ENCODE measurements at regions not wholly inside any gene's neighbourhood (a gene's known extent, or its start where the extent isn't known, plus 50 kb on each side); places are given as distances from the start of the nearest gene placed in this dataset.
"Not testable (repeated sequence)": the region's sequence is repeated elsewhere in the genome, so short reads cannot be mapped to it uniquely, and the experiment has no call there.

DNA sequence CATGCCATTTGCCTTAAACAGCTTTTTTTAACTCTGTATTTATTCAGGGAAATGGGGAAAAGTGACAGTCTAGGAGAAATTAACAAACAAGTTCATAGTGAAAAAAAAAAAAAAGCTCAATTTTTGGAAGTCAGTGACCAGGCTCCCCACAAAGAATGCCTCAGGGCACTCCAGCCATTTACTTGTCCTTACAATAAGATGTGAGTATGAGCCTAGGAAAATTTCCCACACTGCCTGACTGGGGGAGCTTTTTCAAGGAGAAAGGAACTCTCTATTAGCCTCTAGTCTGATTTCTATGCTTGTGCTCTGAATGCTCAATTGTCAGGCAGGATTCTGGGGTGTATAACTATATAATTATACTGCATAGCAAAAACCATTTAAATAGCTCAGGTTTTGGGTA lies 74.9 kb upstream of the NRBF2 start:
- TF ChIP-seq, protein P1, sequence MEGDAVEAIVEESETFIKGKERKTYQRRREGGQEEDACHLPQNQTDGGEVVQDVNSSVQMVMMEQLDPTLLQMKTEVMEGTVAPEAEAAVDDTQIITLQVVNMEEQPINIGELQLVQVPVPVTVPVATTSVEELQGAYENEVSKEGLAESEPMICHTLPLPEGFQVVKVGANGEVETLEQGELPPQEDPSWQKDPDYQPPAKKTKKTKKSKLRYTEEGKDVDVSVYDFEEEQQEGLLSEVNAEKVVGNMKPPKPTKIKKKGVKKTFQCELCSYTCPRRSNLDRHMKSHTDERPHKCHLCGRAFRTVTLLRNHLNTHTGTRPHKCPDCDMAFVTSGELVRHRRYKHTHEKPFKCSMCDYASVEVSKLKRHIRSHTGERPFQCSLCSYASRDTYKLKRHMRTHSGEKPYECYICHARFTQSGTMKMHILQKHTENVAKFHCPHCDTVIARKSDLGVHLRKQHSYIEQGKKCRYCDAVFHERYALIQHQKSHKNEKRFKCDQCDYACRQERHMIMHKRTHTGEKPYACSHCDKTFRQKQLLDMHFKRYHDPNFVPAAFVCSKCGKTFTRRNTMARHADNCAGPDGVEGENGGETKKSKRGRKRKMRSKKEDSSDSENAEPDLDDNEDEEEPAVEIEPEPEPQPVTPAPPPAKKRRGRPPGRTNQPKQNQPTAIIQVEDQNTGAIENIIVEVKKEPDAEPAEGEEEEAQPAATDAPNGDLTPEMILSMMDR (IDR thresholded peaks at IDR 0.05; ENCODE audit: borderline replicate concordance, control extremely low read depth, extremely low read depth, insufficient read depth, missing control alignments): no peak
- no peak for DNase-seq (ENCODE audit: low spot score)
- in situ Hi-C loops (cut with MboI; ENCODE audit: low sequenced_read_pairs, unreplicated experiment): no loop called here

DNA sequence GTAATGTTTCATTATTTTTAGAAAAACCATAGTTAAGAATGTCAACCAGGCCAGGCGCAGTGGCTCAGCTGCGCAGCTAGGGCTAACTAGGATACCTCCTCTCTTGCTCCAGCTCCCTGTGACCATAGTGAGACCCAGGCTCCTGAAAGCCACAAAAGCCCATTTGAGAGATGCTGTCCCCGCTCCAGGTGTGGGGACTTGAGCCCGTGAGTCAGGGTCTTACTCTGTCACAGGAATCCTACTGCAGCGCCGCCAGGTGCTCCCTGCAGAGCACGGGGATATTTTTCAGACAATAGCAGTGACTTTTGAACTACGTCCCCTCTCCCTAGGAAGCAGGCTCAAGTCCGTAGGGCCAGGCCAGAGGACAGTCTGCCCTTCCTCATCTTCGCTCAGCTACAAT lies 75.6 kb upstream of the NRBF2 start:
- in situ Hi-C loops (cut with MboI; ENCODE audit: low sequenced_read_pairs, unreplicated experiment): no loop called here
- no peak for DNase-seq (ENCODE audit: low spot score)
- TF ChIP-seq, protein P1 (IDR thresholded peaks at IDR 0.05; ENCODE audit: borderline replicate concordance, control extremely low read depth, extremely low read depth, insufficient read depth, missing control alignments): no peak

DNA sequence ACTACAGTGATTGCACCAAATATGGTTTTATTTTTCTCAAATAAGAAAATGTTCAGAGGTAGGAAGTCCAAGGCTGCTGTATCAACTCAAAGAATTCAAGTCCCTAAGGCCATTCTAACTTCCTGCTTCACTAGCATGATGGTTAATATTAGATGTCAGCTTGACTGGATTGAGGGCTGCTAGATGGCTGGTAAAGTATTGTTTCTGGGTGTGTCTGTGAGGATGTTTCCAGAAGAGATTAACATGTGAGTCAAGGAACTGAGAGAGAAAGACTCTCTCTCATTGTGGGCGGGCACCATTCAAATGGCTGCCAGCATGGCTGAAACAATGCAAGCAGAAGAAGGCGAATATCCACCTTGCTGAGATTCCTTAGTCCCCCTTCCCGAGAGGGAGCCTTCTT lies 77.4 kb upstream of the NRBF2 start:
- TF ChIP-seq, protein P1 (IDR thresholded peaks at IDR 0.05; ENCODE audit: borderline replicate concordance, control extremely low read depth, extremely low read depth, insufficient read depth, missing control alignments): no peak
- in situ Hi-C loops (cut with MboI; ENCODE audit: low sequenced_read_pairs, unreplicated experiment): no loop called here

DNA sequence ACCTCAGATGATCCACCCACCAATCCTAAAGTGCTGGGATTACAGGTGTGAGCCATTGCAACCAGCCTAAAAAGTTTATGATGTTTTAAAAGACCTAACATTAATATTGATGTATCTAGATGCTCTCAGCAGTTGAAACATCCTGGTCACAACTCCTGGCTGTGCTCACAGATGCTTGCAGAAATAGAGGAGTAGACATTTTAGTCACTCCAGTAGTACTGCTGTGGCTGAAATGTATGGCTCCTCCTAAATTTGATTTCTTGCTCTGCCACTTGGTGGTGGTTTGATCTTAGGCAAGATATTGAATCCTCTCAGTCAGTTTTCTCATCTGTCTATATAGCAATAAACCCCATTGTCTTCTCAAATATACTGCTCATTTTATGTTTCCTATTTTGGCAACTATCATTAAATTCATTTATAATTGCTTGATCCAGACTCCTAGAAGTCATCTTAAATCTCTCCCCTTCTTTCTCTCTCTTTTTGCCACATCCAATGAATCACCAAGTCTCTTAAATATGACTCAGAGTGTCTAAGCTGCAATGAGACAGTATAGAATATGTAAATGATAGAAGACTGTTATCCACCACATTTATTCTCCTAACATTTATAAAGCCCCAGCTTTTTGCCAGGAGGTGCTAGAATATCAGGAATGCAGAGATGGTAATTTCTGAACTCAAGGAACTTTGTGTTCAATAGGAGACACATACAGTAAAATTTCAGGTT lies 78.1 kb upstream of the NRBF2 start:
- no peak for DNase-seq (ENCODE audit: low spot score)
- in situ Hi-C loops (cut with MboI; ENCODE audit: low sequenced_read_pairs, unreplicated experiment): no loop called here
- TF ChIP-seq, protein P1 (IDR thresholded peaks at IDR 0.05; ENCODE audit: borderline replicate concordance, control extremely low read depth, extremely low read depth, insufficient read depth, missing control alignments): no peak

More for the DNA sequence above, 77.4 kb upstream of the NRBF2 start:
- DNase-seq (ENCODE audit: low spot score): no peak

DNA sequence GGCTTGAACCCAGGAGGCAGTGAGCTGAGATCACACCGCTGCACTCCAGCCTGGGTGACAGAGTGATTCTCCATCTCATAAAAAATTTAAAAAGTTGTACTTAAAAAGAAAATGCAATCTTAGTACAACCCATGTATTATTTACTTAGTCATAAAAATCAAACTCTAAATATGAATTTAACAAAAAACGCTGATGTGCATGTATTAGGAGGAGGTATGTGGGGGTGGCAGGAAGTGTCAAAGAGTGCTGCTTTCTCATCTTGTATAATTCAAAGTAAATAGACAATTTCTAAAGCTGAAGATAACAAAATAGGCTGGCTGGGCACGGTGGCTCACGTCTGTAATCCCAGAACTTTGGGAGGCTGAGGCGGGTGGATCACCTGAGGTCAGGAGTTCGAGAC lies 81.0 kb upstream of the NRBF2 start:
- TF ChIP-seq, protein P1 (IDR thresholded peaks at IDR 0.05; ENCODE audit: borderline replicate concordance, control extremely low read depth, extremely low read depth, insufficient read depth, missing control alignments): no peak
- in situ Hi-C loops (cut with MboI; ENCODE audit: low sequenced_read_pairs, unreplicated experiment): no loop called here
- DNase-seq (ENCODE audit: low spot score): no peak

DNA sequence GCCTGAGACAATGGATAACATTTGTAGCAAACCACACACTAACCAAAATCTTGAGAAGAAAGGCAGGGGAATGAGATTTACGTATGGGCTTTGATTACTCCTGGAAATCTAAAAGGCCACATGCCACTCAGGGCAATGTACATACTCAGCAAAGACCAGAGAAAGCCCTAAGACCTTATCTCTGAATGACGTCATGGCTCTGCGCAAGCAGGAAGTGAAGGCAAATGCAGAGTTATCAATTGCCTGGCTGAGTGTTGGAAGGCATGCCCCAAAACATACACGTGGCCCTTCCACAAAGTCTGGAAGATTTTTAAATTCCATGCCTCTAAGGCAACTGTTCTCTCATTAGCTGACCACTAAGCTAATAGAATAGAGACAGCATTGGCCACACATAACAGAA lies 90.9 kb upstream of the NRBF2 start:
- in situ Hi-C loops (cut with MboI; ENCODE audit: low sequenced_read_pairs, unreplicated experiment): no loop called here
- TF ChIP-seq, protein P1 (IDR thresholded peaks at IDR 0.05; ENCODE audit: borderline replicate concordance, control extremely low read depth, extremely low read depth, insufficient read depth, missing control alignments): no peak
- DNase-seq (ENCODE audit: low spot score): no peak

DNA sequence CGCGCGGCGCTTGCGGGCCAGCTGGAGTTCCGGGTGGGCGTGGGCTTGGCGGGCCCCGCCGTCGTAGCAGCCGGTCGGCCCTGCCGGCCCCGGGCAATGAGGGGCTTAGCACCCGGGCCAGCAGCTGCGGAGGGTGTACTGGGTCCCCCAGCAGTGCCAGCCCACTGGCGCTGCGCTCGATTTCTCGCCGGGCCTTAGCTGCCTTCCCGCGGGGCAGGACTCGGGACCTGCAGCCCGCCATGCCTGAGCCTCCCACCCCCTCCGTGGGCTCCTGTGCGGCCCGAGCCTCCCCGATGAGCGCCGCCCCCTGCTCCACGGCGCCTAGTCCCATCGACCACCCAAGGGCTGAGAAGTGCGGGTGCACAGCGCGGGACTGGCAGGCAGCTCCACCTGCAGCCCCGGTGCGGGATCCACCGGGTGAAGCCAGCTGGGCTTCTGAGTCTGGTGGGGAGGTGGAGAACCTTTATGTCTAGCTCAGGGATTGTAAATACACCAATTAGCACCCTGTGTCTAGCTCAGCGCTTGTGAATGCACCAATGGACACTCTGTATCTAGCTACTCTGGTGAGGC lies 99.4 kb upstream of the NRBF2 start:
- DNase-seq (ENCODE audit: low spot score); in situ Hi-C loops (cut with MboI; ENCODE audit: low sequenced_read_pairs, unreplicated experiment): not testable (repeated sequence)

Measured in GM13976 (cell line).